Head of caudate nucleus (tissue), 42 donors: ENCODE measurements at regions not wholly inside any gene's neighbourhood (a gene's known extent, or its start where the extent isn't known, plus 50 kb on each side); places are given as distances from the start of the nearest gene placed in this dataset.

Experiments used
- DNase-seq, 42 donors: peaks; one replicate each; pipeline versions ENCODE4 v3.0.0 to v3.0.0-alpha.2; 2020 to 2021; ENCODE audit warnings: mixed read lengths in 7 of 42
- intact Hi-C: fragments of 100-400 bp; cut with DNase I; formaldehyde crosslinking; loops from one replicate; pipeline ENCODE4 v1.15.0; 2022

- DNase-seq: no peak
- intact Hi-C loops: no loop called here
These were observed 448.2 kb downstream of the EDEM1 start for GRCh38 chr3:5635746-5636145.

GRCh38 chr3:5638550-5638949, 451.0 kb downstream of the EDEM1 start:
- intact Hi-C loops: no loop called here
- DNase-seq: no peak

GRCh38 chr3:5644773-5645670, 457.5 kb downstream of the EDEM1 start:
- intact Hi-C loops: no loop called here
- DNase-seq: no peak

- no peak for DNase-seq
- intact Hi-C loops: no loop called here
These were observed 458.3 kb downstream of the EDEM1 start for GRCh38 chr3:5645692-5646410.

GRCh38 chr3:5650303-5650702, 462.8 kb downstream of the EDEM1 start:
- intact Hi-C loops: no loop called here

GRCh38 chr3:5651351-5651750, 463.8 kb downstream of the EDEM1 start:
- no peak for DNase-seq
- intact Hi-C loops: no loop called here

More at GRCh38 chr3:5650303-5650702, 462.8 kb downstream of the EDEM1 start:
- DNase-seq: no peak

GRCh38 chr3:5653426-5654143, 466.1 kb downstream of the EDEM1 start:
- DNase-seq: no peak
- intact Hi-C loops: no loop called here

GRCh38 chr3:5657106-5657505, 469.6 kb downstream of the EDEM1 start:
- no peak for DNase-seq
- intact Hi-C loops: no loop called here

GRCh38 chr3:5663601-5664000, 476.1 kb downstream of the EDEM1 start:
- DNase-seq: no peak
- intact Hi-C loops: no loop called here

- intact Hi-C loops: no loop called here
- no peak for DNase-seq
These were observed 478.9 kb downstream of the EDEM1 start for GRCh38 chr3:5666455-5666854.

- intact Hi-C loops: no loop called here
- DNase-seq: no peak
These were observed 486.0 kb downstream of the EDEM1 start for GRCh38 chr3:5673521-5673920.

GRCh38 chr3:5675319-5675718, 487.8 kb downstream of the EDEM1 start:
- DNase-seq: no peak
- intact Hi-C loops: no loop called here

GRCh38 chr3:5677555-5677954, 490.0 kb downstream of the EDEM1 start:
- DNase-seq: no peak
- intact Hi-C loops: no loop called here

- DNase-seq: no peak
These were observed 490.7 kb downstream of the EDEM1 start for GRCh38 chr3:5678248-5678647.

GRCh38 chr3:5678844-5679243, 491.3 kb downstream of the EDEM1 start:
- DNase-seq: no peak
- intact Hi-C loops: no loop called here

More at GRCh38 chr3:5678248-5678647, 490.7 kb downstream of the EDEM1 start:
- intact Hi-C loops: no loop called here

GRCh38 chr3:5687230-5687629, 499.7 kb downstream of the EDEM1 start:
- intact Hi-C loops: no loop called here
- DNase-seq: no peak

- no peak for DNase-seq
- intact Hi-C loops: no loop called here
These were observed 503.0 kb downstream of the EDEM1 start for GRCh38 chr3:5690490-5690889.

- no peak for DNase-seq
- intact Hi-C loops: no loop called here
These were observed 503.5 kb downstream of the EDEM1 start for GRCh38 chr3:5690904-5691532.

- intact Hi-C loops: no loop called here
- no peak for DNase-seq
These were observed 504.9 kb downstream of the EDEM1 start for GRCh38 chr3:5692446-5692845.
